ENCODE measurements at regions not wholly inside any gene's neighbourhood (a gene's known extent, or its start where the extent isn't known, plus 50 kb on each side); places are given as distances from the start of the nearest gene placed in this dataset.

DNA sequence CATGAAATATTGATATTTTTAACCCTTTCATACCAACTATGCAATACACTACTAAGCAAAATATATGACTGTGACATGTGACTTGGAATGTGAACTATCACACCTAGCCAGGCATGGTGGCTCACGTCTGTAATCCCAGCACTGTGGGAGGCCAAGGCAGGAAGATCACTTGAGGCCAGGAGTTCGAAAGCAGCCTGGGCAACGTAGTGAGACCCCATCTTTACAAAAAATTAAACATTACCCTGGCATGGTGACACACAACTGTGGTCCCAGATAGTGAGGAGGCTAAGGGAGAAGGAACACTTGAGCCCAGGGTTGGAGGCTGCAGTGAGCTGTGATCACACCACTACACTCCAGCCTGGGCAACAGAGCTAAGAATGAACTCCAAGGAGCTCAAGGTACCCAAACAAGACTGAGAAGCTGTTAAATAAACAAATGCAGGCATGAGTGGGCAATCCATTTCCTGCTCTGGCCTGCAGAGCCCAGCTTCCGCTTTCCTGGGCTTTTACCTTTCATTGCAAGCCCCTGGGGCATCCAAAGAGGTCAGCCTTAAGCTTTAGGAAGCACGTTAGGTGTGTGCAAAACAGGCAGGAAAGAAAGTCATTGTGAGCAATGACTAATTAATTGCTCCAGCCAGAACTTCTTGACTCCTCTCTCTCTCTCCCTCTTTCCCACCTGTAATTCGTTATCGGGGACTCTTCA lies 162.1 kb upstream of the FOXK1 start:
- Mint-ChIP-seq H3K4me1 (ENCODE audit: low read depth, unreplicated experiment) (no peaks in the 10 kb centered on the region), H3K27ac (ENCODE audit: unreplicated experiment) (no peak overlapping the region), H3K4me3 (ENCODE audit: low read depth, unreplicated experiment) (no peak overlapping the region), H3K9me3 (ENCODE audit: low read depth, unreplicated experiment) (peaks cover 2% of the 10 kb centered on the region), H3K36me3 (ENCODE audit: insufficient read depth, unreplicated experiment) (no peaks in the 10 kb centered on the region), H3K27me3 (ENCODE audit: unreplicated experiment) (peaks cover 70% of the 10 kb centered on the region)
- DNase-seq: no peak
- intact Hi-C loops (cut with micrococcal nuclease; ENCODE audit: unreplicated experiment): no loop called here
- CTCF ChIA-PET: no interaction called here
- TF ChIP-seq, protein P1, sequence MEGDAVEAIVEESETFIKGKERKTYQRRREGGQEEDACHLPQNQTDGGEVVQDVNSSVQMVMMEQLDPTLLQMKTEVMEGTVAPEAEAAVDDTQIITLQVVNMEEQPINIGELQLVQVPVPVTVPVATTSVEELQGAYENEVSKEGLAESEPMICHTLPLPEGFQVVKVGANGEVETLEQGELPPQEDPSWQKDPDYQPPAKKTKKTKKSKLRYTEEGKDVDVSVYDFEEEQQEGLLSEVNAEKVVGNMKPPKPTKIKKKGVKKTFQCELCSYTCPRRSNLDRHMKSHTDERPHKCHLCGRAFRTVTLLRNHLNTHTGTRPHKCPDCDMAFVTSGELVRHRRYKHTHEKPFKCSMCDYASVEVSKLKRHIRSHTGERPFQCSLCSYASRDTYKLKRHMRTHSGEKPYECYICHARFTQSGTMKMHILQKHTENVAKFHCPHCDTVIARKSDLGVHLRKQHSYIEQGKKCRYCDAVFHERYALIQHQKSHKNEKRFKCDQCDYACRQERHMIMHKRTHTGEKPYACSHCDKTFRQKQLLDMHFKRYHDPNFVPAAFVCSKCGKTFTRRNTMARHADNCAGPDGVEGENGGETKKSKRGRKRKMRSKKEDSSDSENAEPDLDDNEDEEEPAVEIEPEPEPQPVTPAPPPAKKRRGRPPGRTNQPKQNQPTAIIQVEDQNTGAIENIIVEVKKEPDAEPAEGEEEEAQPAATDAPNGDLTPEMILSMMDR (IDR thresholded peaks at IDR 0.05; ENCODE audit: unreplicated experiment): no peak
- no TSS peak for BruUV-seq (replicated peaks)

DNA sequence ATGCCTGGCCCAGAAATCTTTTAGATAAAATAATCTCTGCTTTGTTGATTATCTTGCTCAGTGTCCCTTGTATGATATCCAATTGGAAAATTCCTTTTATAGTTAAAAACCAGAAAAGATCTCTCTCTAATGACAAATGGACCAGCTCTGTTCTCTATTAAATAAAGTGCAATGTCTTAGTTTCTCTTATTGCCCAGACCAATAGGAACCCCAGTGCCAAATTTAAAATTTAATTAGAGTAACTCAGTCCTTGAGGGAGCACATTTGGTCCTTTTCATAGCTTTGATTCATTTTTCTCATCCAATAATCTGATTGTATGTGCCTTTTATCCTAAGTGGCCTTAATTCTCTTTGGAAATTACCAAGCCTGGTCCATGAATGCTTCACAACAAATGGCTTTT lies 158.9 kb upstream of the FOXK1 start:
- BruUV-seq (replicated peaks): no TSS peak
- Mint-ChIP-seq H3K9me3 (ENCODE audit: low read depth, unreplicated experiment) (peaks cover 4% of the 10 kb centered on the region), H3K4me1 (ENCODE audit: low read depth, unreplicated experiment) (no peaks in the 10 kb centered on the region), H3K27ac (ENCODE audit: unreplicated experiment) (no peak overlapping the region), H3K4me3 (ENCODE audit: low read depth, unreplicated experiment) (no peak overlapping the region), H3K36me3 (ENCODE audit: insufficient read depth, unreplicated experiment) (no peaks in the 10 kb centered on the region), H3K27me3 (ENCODE audit: unreplicated experiment) (peaks cover 62% of the 10 kb centered on the region)
- no peak for DNase-seq
- TF ChIP-seq, protein P1 (IDR thresholded peaks at IDR 0.05; ENCODE audit: unreplicated experiment): no peak
- CTCF ChIA-PET: interaction anchor here (1.1 kb wide), 1 partner anchor 9 kb away, joined by 6 read pairs; no protein-coding TSS in a partner anchor
- intact Hi-C loops (cut with micrococcal nuclease; ENCODE audit: unreplicated experiment): no loop called here

- intact Hi-C loops (cut with micrococcal nuclease; ENCODE audit: unreplicated experiment): no loop called here
- CTCF ChIA-PET: no interaction called here
- Mint-ChIP-seq H3K36me3 (ENCODE audit: insufficient read depth, unreplicated experiment) (no peaks in the 10 kb centered on the region), H3K27ac (ENCODE audit: unreplicated experiment) (no peak overlapping the region), H3K4me3 (ENCODE audit: low read depth, unreplicated experiment) (no peak overlapping the region), H3K9me3 (ENCODE audit: low read depth, unreplicated experiment) (peaks cover 4% of the 10 kb centered on the region), H3K27me3 (ENCODE audit: unreplicated experiment) (peaks cover 64% of the 10 kb centered on the region), H3K4me1 (ENCODE audit: low read depth, unreplicated experiment) (no peaks in the 10 kb centered on the region)
- no peak for DNase-seq
- BruUV-seq (replicated peaks): no TSS peak
- TF ChIP-seq, protein P1 (IDR thresholded peaks at IDR 0.05; ENCODE audit: unreplicated experiment): no peak
These were observed 158.2 kb upstream of the FOXK1 start for GRCh38 chr7:4523873-4524272.

- Mint-ChIP-seq H3K27ac (ENCODE audit: unreplicated experiment) (no peak overlapping the region), H3K9me3 (ENCODE audit: low read depth, unreplicated experiment) (peaks cover 4% of the 10 kb centered on the region)
- no TSS peak for BruUV-seq (replicated peaks)
These were observed 156.2 kb upstream of the FOXK1 start for GRCh38 chr7:4525884-4526283.

More at GRCh38 chr7:4525884-4526283, 156.2 kb upstream of the FOXK1 start:
- Mint-ChIP-seq H3K36me3 (ENCODE audit: insufficient read depth, unreplicated experiment) (no peaks in the 10 kb centered on the region), H3K27me3 (ENCODE audit: unreplicated experiment) (peaks cover 72% of the 10 kb centered on the region), H3K4me3 (ENCODE audit: low read depth, unreplicated experiment) (no peak overlapping the region), H3K4me1 (ENCODE audit: low read depth, unreplicated experiment) (no peaks in the 10 kb centered on the region)
- TF ChIP-seq, protein P1 (IDR thresholded peaks at IDR 0.05; ENCODE audit: unreplicated experiment): no peak
- CTCF ChIA-PET: interaction anchor here (0.5 to 0.8 kb wide), 2 partner anchors 11 to 33 kb away, joined by 3 to 7 read pairs; no protein-coding TSS in a partner anchor
- DNase-seq: no peak
- intact Hi-C loops (cut with micrococcal nuclease; ENCODE audit: unreplicated experiment): no loop called here
